ENCODE measurements at regions not wholly inside any gene's neighbourhood (a gene's known extent, or its start where the extent isn't known, plus 50 kb on each side); places are given as distances from the start of the nearest gene placed in this dataset.
"Not testable (repeated sequence)": the region's sequence is repeated elsewhere in the genome, so short reads cannot be mapped to it uniquely, and the experiment has no call there.

DNA sequence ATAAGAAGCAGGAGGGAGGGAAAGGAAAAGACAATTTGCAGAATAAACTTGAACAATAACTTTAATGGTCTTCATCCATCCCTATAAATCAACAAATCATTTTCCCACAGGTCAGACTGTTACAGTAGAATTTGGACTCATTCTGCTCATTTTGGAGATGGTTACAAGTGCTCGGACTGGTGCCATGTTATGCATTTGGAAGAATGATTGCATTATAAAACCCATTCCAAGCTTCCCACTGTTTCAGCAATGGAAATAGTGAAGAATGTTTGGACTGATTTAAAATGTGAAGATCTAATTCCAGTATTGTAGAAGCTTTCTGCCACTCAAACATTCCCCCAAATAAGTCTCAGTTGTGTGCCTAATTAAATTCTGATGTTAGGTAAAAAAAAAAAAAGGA, 99.7 kb upstream of the ZEB1 start:
- in situ Hi-C loops (cut with MboI; ENCODE audit: low pct_unique_long_range_greater_than_20kb, low sequenced_read_pairs, unreplicated experiment), result no loop called here
- no peak for DNase-seq (ENCODE audit: low spot score)
- no peak for TF ChIP-seq CTCF (IDR thresholded peaks at IDR 0.05; ENCODE audit: extremely low read depth, insufficient read depth, missing control alignments)

DNA sequence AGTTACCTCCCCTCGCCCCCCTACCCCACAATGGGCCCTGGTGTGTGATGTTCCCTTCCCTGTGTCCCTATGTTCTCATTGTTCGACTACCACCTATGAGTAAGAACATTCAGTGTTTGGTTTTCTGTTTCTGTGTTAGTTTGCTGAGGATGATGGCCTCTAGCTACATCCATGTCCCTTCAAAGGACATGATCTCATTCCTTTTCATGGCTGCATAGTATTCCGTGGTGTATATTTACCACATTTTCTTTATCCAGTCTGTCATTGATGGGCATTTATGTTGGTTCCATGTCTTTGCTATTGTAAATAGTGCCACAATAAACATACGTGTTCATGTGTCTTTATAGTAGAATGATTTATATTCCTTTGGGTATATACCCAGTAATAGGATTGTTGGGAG, 90.2 kb upstream of the ZEB1 start:
- in situ Hi-C loops (cut with MboI; ENCODE audit: low pct_unique_long_range_greater_than_20kb, low sequenced_read_pairs, unreplicated experiment), result not testable (repeated sequence)

DNA sequence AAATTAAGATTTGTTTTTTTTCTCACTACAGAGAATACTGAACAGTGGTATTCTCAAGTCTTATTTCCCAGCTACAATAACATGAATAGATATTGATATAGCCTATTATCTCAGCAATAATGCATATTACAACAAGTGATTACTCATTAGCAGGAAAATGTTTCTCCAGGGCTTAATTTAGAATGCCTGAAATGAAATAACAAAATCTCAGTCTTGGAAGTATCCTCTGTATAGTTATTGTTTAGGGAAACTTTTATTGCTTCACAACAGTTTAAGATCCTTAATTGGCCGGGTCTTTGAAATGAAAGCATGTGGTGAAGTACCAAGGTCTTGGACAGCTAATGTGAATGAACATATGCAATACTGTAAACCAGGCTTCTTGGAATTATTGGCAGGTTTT, 79.1 kb upstream of the ZEB1 start:
- in situ Hi-C loops (cut with MboI; ENCODE audit: low pct_unique_long_range_greater_than_20kb, low sequenced_read_pairs, unreplicated experiment), result no loop called here
- TF ChIP-seq CTCF (IDR thresholded peaks at IDR 0.05; ENCODE audit: extremely low read depth, insufficient read depth, missing control alignments), result no peak
- no peak for DNase-seq (ENCODE audit: low spot score)

More for the DNA sequence above, 90.2 kb upstream of the ZEB1 start:
- not testable (repeated sequence) for DNase-seq (ENCODE audit: low spot score)

DNA sequence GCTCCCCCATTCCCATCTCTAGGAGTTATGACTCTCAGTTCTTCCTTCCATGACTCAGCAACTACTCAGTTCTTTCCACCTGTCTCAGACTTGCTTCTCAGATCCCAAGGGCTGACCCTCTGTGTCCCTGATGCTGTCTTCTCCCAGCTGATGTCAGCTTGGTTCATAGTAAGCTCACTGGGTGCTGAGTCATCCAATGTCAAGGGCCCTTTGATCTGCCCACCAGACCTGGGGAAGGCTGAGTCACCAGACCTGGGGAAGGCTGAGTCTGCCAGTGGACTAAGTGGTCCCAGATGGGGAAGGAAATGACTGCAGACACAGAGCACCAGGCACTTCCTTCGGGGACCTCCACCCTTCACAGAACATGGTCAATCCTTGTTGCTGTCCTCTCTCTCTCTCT, 76.1 kb upstream of the ZEB1 start:
- in situ Hi-C loops (cut with MboI; ENCODE audit: low pct_unique_long_range_greater_than_20kb, low sequenced_read_pairs, unreplicated experiment), result no loop called here
- TF ChIP-seq CTCF (IDR thresholded peaks at IDR 0.05; ENCODE audit: extremely low read depth, insufficient read depth, missing control alignments), result no peak
- peak; percentile 22 for DNase-seq (ENCODE audit: low spot score)

DNA sequence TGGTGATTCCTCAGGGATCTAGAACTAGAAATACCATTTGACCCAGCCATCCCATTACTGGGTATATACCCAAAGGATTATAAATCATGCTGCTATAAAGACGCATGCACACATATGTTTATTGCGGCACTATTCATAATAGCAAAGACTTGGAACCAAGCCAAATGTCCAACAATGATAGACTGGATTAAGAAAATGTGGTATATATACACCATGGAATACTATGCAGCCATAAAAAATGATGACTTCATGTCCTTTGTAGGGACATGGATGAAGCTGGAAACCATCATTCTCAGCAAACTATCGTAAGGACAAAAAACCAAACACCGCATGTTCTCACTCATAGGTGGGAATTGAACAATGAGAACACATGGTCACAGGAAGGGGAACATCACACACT, 67.9 kb upstream of the ZEB1 start:
- in situ Hi-C loops (cut with MboI; ENCODE audit: low pct_unique_long_range_greater_than_20kb, low sequenced_read_pairs, unreplicated experiment); DNase-seq (ENCODE audit: low spot score): not testable (repeated sequence)

DNA sequence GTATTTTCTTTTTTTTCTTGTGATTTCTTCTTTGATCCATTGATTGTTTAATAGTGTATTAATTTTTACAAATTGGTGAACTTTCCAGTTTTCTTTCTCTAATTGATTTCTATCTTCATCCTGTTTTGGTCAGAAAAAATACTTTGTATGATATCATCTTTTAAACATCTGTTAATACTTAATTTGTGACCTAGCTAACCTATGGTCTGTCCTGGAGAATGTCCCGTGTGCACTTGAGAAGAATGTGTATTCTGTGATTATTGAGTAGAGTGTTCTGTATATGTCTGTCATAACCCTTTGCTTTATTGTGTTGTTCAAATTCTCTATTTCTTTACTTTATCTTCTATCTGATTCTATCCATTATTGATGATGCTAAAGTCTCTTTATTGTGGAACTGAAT, 65.8 kb upstream of the ZEB1 start:
- in situ Hi-C loops (cut with MboI; ENCODE audit: low pct_unique_long_range_greater_than_20kb, low sequenced_read_pairs, unreplicated experiment), result no loop called here
- no peak for TF ChIP-seq CTCF (IDR thresholded peaks at IDR 0.05; ENCODE audit: extremely low read depth, insufficient read depth, missing control alignments)
- no peak for DNase-seq (ENCODE audit: low spot score)

- no peak for DNase-seq (ENCODE audit: low spot score)
- in situ Hi-C loops (cut with MboI; ENCODE audit: low pct_unique_long_range_greater_than_20kb, low sequenced_read_pairs, unreplicated experiment), result no loop called here
- no peak for TF ChIP-seq CTCF (IDR thresholded peaks at IDR 0.05; ENCODE audit: extremely low read depth, insufficient read depth, missing control alignments)
Measured at GRCh38 chr10:31261511-31262311, 57.3 kb upstream of the ZEB1 start.

GRCh38 chr10:31262672-31263071, 56.3 kb upstream of the ZEB1 start:
- in situ Hi-C loops (cut with MboI; ENCODE audit: low pct_unique_long_range_greater_than_20kb, low sequenced_read_pairs, unreplicated experiment), result no loop called here
- TF ChIP-seq CTCF (IDR thresholded peaks at IDR 0.05; ENCODE audit: extremely low read depth, insufficient read depth, missing control alignments), result no peak
- DNase-seq (ENCODE audit: low spot score), result no peak

Data from GM13977 (cell line).